ENCODE measurements at regions not wholly inside any gene's neighbourhood (a gene's known extent, or its start where the extent isn't known, plus 50 kb on each side); places are given as distances from the start of the nearest gene placed in this dataset.

- no peak for DNase-seq
These were observed 50.0 kb upstream of the C21orf91 start for GRCh38 chr21:17869115-17869514.

Data from left hindlimb (tissue), 1 donor.